CD4-positive, alpha-beta T cell treated with Interleukin-2 at 100 ng/mL for 4 hours (primary cell): ENCODE measurements at regions not wholly inside any gene's neighbourhood (a gene's known extent, or its start where the extent isn't known, plus 50 kb on each side); places are given as distances from the start of the nearest gene placed in this dataset.
"Not testable (repeated sequence)": the region's sequence is repeated elsewhere in the genome, so short reads cannot be mapped to it uniquely, and the experiment has no call there.

ENCODE experiments used
- DNase-seq: peaks from one replicate; pipeline ENCODE4 v3.0.0-alpha.2; 2020; ENCODE audit warnings: low spot score

- not testable (repeated sequence) for DNase-seq
Measured at GRCh38 chr3:152774230-152774629, 60.7 kb upstream of the P2RY1 start.

GRCh38 chr3:152778022-152778421, 56.9 kb upstream of the P2RY1 start:
- no peak for DNase-seq

GRCh38 chr3:152779653-152780052, 55.3 kb upstream of the P2RY1 start:
- DNase-seq = no peak

GRCh38 chr3:152780553-152780952, 54.4 kb upstream of the P2RY1 start:
- DNase-seq = no peak

- no peak for DNase-seq
Measured at GRCh38 chr3:152785051-152785450, 49.9 kb upstream of the P2RY1 start.
